Jurkat, Clone E6-1 (cell line): ENCODE measurements at regions not wholly inside any gene's neighbourhood (a gene's known extent, or its start where the extent isn't known, plus 50 kb on each side); places are given as distances from the start of the nearest gene placed in this dataset.

ENCODE experiments used
- DNase-seq: peaks from one replicate; pipeline ENCODE4 v3.0.0-alpha.2; 2011; ENCODE audit warnings: low read depth, low spot score
- H3K4me3 ChIP-seq: 2 replicates; pipeline ENCODE4 v1.5.1; 2011; ENCODE audit warnings: mild to moderate bottlenecking, low read length, control low read depth, moderate library complexity

DNA sequence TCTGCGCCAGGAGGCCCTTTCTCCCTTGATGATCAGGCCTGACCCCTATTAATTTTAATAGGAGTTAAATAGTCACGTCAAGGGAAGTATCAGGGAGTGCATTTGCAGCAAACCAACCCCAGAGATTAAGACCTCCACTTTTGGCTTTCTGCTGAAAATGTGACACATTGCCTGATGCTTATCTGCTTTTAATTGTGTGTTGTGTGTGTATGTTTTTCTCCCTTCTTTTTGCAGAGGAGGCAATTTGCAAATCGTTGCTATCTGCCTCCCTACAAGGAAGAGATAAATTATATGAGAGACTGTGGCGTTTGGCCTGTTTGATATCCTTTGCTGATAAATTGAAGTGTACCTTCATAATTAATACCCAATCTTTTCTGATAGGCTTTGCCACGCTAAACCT is 822.9 kb downstream of the VRK1 start:
- peak overlapping the region; percentile 28 for H3K4me3 ChIP-seq
- DNase-seq: no peak

DNA sequence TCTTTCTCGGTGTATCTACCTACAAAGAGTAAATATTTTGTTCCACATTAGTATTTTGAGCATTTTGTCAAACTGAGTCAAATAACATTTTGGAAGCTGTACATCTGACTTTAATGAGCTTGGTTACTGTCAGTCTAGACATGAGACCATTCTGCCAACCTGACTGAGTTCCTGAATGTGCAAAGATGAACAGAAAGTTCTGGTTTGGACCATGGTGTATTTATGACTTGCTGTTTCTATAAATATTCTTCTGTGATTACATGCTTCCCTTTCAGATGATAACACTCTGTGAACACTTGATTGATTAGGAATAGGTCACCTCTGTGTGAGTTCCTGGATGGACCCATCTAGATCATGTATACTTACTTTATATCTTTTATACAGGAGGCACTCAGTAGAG is 827.8 kb downstream of the VRK1 start:
- DNase-seq: no peak
- H3K4me3 ChIP-seq: no peak overlapping the region

GRCh38 chr14:97625477-97625876 is 828.3 kb downstream of the VRK1 start:
- no peak for DNase-seq

GRCh38 chr14:97626088-97626487 is 828.9 kb downstream of the VRK1 start:
- DNase-seq: no peak

More at GRCh38 chr14:97625477-97625876, 828.3 kb downstream of the VRK1 start:
- H3K4me3 ChIP-seq: no peak overlapping the region

GRCh38 chr14:97630249-97630648 is 833.1 kb downstream of the VRK1 start:
- DNase-seq: no peak

More at GRCh38 chr14:97626088-97626487, 828.9 kb downstream of the VRK1 start:
- no peak overlapping the region for H3K4me3 ChIP-seq

GRCh38 chr14:97633131-97633738 is 836.1 kb downstream of the VRK1 start:
- no peak for DNase-seq
- no peak overlapping the region for H3K4me3 ChIP-seq

More at GRCh38 chr14:97630249-97630648, 833.1 kb downstream of the VRK1 start:
- no peak overlapping the region for H3K4me3 ChIP-seq

DNA sequence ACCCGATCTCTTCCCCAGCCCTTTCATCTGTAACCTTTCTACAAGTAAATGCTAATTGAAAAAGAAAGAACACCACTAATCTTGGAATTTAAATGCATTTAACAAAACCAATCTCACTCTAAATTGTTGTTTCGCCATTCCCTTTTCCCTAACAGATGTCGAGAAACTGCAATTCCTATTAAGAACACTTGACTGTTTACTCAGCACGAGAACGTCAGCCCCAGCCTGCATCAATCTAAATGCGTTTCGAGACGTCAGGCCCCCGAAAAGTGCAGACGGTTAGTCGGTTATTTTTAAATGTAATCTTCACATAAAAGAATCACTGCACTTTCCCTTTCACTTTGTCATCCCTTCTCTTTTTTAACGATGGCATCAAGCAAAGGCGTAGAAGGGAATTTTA is 837.6 kb downstream of the VRK1 start:
- no peak overlapping the region for H3K4me3 ChIP-seq
- DNase-seq: no peak

GRCh38 chr14:97638864-97639263 is 841.7 kb downstream of the VRK1 start:
- H3K4me3 ChIP-seq: no peak overlapping the region
- no peak for DNase-seq

DNA sequence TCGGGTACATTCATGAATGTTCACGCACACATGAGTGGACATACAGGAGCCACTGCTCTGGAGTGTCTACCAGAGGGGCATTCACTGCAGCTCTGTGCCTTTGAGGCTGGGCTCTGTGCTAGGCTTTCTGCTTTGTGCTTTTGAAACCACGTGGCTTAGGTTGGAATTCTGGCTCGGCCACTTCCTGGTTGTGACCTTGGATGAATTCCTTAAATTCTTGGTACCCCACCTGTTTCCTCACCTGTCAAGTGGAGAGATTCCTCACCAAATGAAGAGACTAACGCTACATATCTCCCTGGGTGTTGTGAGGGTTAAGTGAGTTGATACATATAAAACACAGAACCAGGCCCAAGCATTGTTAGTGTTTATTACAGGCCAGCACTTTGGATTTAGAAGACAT is 842.8 kb downstream of the VRK1 start:
- no peak overlapping the region for H3K4me3 ChIP-seq
- DNase-seq: no peak

GRCh38 chr14:97641827-97642226 is 844.6 kb downstream of the VRK1 start:
- DNase-seq: no peak
- H3K4me3 ChIP-seq: no peak overlapping the region

DNA sequence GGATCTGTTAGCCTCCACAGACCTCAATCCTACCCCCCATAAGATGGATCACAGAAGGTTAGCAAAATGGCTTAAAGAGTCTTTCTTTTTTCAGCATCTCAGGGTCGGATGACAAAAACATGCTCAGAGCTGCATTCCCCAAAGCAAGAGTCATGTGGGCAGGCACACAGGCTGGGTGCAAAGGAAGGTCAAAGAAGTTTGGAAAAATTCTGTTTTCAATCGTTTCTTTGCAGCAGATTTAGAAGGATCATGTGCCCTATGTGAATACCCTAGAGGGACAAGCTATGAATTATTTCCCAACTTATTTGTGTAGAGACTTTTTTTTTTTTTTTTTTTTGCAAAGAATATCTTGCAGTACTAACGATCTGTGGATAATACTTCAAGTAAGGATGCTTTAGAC is 845.4 kb downstream of the VRK1 start:
- no peak for DNase-seq
- H3K4me3 ChIP-seq: no peak overlapping the region

DNA sequence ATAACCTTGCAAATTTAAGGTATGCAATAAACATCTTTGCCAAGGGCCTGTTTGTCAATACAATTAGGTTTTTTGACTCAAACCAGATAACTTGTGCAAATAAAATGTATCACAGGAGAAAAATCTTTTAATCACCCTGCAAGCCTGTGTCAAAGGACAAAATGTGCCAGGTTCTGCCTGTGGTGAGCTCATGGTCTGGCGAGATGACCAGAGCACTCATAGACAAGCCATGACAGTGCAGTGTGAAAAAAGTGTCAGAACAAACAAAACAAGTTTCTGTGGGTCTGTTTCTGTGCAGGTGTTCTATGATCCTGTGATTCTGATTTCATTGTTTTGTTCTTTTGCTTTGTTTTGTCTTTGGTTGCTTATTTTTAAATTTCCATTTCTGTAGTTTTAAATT is 847.2 kb downstream of the VRK1 start:
- no peak for DNase-seq
- no peak overlapping the region for H3K4me3 ChIP-seq

DNA sequence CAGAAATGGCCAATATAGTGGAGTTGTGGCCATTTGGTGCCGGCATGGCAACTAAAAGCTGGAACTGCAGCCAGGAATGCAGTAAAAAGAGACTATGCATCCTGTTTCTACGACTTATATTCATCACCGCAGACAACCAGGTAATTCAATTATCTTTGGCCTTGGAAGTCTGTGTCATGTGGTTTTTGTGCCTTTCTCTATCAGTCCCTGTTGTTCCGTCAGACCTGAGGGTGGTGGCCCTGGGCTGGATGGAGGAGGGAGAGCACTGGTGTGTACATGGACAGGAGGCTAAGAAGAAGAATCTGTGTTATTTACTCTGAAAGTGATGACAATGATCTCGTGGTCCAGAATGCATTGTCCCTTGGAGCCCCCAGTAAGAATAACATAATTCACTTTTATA is 852.6 kb downstream of the VRK1 start:
- DNase-seq: no peak
- H3K4me3 ChIP-seq: no peak overlapping the region

DNA sequence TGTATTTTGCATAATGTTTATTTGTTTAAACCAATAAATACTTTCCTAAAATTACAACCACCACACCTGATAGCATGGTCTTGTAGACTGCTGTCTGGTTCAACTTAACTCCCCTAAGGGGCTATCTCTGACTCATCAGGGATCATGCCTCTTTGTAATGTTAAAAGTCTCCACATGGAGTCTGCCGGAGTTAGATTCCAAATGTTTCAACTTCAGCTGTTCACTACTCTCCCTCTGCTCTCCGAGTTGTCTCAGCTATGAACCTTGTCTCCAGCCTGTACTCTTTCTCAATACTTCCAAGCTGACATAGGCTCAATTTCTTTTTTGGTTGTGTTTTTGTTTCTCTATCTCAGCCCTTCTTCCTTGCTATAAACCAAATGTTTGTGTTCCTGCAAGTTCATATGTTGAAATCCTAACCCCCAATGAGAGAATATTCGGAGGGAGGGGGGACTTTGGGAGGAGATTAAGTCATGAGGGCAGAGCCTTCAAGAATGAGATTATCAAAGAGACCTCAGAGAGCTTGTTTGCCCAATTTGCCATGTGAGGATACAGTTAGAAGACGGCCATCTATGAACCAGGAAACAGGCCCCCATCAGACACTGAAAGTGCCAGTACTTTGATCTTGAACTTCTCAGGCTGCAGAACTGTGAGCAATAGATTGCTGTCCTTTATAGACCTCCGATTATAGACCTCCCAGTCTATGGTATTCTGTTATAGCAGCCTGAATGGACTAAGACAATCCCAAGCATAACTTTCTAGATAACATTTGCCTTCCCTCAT is 858.2 kb downstream of the VRK1 start:
- DNase-seq: peak; percentile 15
- H3K4me3 ChIP-seq: no peak overlapping the region

GRCh38 chr14:97657609-97658008 is 860.4 kb downstream of the VRK1 start:
- no peak overlapping the region for H3K4me3 ChIP-seq
- no peak for DNase-seq

DNA sequence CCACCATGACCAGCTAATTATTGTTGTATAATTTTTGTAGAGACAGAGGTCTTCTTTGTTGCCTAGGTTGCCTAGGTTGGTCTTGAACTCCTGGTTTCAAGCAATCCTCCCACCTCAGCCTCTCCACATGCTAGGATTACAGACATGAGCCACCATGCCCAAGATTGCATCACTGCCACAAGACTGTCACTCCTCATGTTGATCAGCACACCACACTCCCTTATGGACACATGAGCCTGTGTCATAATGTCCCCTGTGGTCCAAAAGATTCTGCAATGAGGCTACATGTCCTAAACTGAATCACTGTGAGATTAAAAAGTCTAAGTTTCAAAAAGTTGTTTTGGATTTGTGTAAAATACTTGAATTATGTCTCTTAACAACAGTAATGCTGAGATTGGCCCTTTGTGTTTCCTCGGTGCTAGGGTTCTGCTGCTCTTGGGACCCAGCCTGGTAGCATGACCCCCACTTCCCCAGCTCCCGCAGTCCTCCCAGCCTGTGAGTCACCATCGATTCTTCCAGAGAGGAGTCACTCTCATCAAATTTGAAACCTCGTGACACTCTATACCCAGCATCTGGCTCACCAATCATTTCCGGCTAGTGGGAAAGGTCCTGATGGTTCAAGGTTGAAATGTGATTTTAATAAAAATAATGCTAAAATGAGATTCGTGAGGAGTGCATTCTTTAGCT is 890.9 kb downstream of the VRK1 start:
- DNase-seq: no peak
- no peak overlapping the region for H3K4me3 ChIP-seq

DNA sequence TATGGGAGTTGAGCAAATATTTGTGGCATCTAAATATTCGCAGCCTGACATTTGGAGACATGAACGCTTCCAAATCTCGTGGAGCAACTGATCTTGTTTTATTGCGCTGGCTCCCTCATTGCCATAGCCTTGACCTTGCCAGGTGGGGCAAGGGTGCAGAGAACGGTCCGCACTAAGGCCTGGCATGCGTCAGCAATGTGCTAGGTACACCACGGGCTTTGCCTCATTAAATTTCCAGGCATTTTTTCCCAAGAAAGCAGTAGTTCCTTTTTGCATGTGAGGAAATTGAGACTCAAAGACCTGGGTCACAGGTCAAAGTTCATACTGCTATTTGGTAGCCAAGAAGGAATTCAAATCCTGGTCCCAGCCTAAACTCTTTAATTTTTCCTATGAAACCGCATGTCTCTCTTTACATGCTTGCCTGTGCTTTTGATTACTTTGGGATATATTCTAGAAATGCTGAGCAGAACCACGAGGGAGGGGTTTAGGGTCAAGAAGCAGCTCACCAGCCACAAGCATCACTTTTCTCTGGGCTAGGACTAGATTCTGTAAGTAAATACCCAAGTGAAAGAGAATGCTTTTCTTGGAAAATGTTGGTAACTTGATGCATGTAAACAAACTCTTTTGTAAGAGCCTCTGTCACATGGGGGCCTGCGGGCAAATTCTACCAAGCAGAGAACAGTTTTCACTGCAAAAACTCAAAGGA is 891.6 kb downstream of the VRK1 start:
- H3K4me3 ChIP-seq: no peak overlapping the region
- DNase-seq: no peak

- no peak for DNase-seq
- no peak overlapping the region for H3K4me3 ChIP-seq
Observed at GRCh38 chr14:97692084-97692483, 894.9 kb downstream of the VRK1 start.

DNA sequence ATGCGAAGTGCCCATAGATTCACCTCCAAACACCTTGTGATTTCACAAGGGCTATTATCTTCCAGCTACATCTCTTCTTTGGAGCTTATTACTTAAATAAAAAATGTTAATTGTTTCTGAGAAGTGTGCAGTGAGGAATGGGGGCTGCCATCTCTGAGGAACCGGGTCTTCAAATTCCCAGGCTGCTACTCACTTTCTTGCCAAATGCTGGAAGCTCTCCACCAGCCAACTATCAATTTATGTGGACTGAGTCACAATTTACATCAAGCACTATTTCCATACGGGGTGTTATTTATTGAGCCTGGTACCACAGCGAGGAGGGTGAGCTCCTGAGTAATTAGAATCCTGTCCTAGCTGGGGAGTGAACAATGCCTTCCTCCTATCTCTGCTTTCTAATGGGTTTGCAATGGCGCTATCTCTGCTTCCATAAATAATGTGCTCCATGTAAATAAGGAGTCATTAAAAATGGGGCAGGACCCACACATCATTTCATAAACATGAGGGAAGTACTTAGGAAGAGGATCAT is 898.3 kb downstream of the VRK1 start:
- DNase-seq: no peak
- no peak overlapping the region for H3K4me3 ChIP-seq
